ENCODE measurements at regions not wholly inside any gene's neighbourhood (a gene's known extent, or its start where the extent isn't known, plus 50 kb on each side); places are given as distances from the start of the nearest gene placed in this dataset.

DNA sequence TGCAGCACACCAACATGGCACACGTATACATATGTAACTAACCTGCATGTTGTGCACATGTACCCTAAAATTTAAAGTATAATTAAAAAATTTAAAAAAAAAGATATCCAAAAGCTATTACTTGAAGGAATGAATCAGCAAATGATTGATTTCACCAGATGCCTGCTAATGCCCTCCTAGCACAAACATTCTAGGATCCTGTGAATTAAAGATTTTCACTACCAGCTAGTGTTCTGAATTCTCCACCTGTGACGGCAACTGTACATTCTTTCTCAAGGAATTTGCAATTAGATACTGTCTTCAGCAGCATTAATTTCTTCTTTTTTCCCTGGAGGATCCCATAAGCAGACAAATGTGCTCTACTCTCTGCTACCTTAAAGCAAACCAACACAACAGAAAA lies 694.9 kb downstream of the NTRK3 start:
- Histone ChIP-seq H3K4me3 (replicated peaks; ENCODE audit: insufficient read depth, low read length) (no peak overlapping the region), H3K27me3 (ENCODE audit: insufficient read depth, poor library complexity, severe bottlenecking) (no peaks in the 10 kb centered on the region), H3K27ac (replicated peaks) (no peak overlapping the region)
- TF ChIP-seq SPI1 (IDR thresholded peaks at IDR 0.05; ENCODE audit: borderline replicate concordance, low read depth) (no peak), POLR2AphosphoS5 (IDR thresholded peaks at IDR 0.05; ENCODE audit: low read depth) (no peak), GABPA (IDR thresholded peaks at IDR 0.05; ENCODE audit: low read depth) (no peak)
- TF ChIP-seq, protein P1, sequence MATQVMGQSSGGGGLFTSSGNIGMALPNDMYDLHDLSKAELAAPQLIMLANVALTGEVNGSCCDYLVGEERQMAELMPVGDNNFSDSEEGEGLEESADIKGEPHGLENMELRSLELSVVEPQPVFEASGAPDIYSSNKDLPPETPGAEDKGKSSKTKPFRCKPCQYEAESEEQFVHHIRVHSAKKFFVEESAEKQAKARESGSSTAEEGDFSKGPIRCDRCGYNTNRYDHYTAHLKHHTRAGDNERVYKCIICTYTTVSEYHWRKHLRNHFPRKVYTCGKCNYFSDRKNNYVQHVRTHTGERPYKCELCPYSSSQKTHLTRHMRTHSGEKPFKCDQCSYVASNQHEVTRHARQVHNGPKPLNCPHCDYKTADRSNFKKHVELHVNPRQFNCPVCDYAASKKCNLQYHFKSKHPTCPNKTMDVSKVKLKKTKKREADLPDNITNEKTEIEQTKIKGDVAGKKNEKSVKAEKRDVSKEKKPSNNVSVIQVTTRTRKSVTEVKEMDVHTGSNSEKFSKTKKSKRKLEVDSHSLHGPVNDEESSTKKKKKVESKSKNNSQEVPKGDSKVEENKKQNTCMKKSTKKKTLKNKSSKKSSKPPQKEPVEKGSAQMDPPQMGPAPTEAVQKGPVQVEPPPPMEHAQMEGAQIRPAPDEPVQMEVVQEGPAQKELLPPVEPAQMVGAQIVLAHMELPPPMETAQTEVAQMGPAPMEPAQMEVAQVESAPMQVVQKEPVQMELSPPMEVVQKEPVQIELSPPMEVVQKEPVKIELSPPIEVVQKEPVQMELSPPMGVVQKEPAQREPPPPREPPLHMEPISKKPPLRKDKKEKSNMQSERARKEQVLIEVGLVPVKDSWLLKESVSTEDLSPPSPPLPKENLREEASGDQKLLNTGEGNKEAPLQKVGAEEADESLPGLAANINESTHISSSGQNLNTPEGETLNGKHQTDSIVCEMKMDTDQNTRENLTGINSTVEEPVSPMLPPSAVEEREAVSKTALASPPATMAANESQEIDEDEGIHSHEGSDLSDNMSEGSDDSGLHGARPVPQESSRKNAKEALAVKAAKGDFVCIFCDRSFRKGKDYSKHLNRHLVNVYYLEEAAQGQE (IDR thresholded peaks at IDR 0.05; ENCODE audit: insufficient replicate concordance, low read depth) = no peak
- TF ChIP-seq, protein P2, sequence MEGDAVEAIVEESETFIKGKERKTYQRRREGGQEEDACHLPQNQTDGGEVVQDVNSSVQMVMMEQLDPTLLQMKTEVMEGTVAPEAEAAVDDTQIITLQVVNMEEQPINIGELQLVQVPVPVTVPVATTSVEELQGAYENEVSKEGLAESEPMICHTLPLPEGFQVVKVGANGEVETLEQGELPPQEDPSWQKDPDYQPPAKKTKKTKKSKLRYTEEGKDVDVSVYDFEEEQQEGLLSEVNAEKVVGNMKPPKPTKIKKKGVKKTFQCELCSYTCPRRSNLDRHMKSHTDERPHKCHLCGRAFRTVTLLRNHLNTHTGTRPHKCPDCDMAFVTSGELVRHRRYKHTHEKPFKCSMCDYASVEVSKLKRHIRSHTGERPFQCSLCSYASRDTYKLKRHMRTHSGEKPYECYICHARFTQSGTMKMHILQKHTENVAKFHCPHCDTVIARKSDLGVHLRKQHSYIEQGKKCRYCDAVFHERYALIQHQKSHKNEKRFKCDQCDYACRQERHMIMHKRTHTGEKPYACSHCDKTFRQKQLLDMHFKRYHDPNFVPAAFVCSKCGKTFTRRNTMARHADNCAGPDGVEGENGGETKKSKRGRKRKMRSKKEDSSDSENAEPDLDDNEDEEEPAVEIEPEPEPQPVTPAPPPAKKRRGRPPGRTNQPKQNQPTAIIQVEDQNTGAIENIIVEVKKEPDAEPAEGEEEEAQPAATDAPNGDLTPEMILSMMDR (IDR thresholded peaks at IDR 0.05; ENCODE audit: insufficient read depth, low read length) = no peak
- DNase-seq (ENCODE audit: low read depth in 1 of 2, low spot score in 1 of 2) = no peak

DNA sequence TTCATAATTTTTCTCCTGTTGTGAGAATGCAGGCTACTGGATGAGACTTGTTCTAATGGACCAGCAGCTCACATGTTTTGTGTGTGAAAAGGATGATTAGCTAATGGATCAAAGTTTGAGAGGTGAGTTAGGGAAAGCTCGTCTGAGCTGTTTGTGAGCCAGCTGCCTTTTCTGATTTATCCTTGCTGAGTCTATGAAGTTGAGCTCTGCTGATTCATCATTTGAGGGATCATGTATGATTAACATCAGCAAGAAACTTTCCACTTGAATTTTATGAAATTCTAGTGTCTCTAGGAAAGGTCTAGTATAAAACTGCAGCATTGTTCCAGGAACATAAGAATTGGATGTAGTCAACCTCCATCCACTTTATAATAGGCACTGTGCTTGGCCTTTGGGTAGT lies 698.7 kb downstream of the NTRK3 start:
- no peak for DNase-seq (ENCODE audit: low read depth in 1 of 2, low spot score in 1 of 2)
- H3K27me3 ChIP-seq (ENCODE audit: insufficient read depth, poor library complexity, severe bottlenecking) = no peaks in the 10 kb centered on the region
- H3K27ac ChIP-seq (replicated peaks) = no peak overlapping the region
- H3K4me3 ChIP-seq (replicated peaks; ENCODE audit: insufficient read depth, low read length) = no peak overlapping the region
- no peak for TF ChIP-seq SPI1 (IDR thresholded peaks at IDR 0.05; ENCODE audit: borderline replicate concordance, low read depth)
- TF ChIP-seq, protein P1 (IDR thresholded peaks at IDR 0.05; ENCODE audit: insufficient replicate concordance, low read depth) = no peak
- TF ChIP-seq POLR2AphosphoS5 (IDR thresholded peaks at IDR 0.05; ENCODE audit: low read depth) = no peak
- TF ChIP-seq, protein P2 (IDR thresholded peaks at IDR 0.05; ENCODE audit: insufficient read depth, low read length) = no peak
- TF ChIP-seq GABPA (IDR thresholded peaks at IDR 0.05; ENCODE audit: low read depth) = no peak

DNA sequence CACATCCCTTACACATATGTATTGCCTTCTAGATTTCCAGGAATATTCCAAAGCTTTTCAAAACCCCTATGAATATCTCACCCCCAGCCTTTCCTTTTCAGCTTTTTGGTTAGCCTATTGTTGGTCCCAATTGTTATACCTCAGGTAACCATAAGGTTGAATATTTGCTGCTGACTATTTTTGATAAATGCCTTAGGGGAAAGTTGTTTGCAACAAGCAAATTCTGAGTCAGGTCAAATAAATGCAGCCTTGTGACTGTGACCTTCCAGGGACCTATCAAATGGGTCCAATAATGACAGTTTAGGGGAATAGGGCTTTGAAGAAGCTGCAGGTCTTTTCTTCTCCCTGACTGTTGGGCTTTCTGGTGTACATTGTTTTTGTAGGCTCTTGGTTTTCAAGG lies 699.7 kb downstream of the NTRK3 start:
- Histone ChIP-seq H3K27me3 (ENCODE audit: insufficient read depth, poor library complexity, severe bottlenecking) (no peaks in the 10 kb centered on the region), H3K27ac (replicated peaks) (no peak overlapping the region), H3K4me3 (replicated peaks; ENCODE audit: insufficient read depth, low read length) (no peak overlapping the region)
- TF ChIP-seq, protein P2 (IDR thresholded peaks at IDR 0.05; ENCODE audit: insufficient read depth, low read length) = no peak
- no peak for TF ChIP-seq SPI1 (IDR thresholded peaks at IDR 0.05; ENCODE audit: borderline replicate concordance, low read depth)
- TF ChIP-seq, protein P1 (IDR thresholded peaks at IDR 0.05; ENCODE audit: insufficient replicate concordance, low read depth) = no peak
- TF ChIP-seq GABPA (IDR thresholded peaks at IDR 0.05; ENCODE audit: low read depth) = no peak
- TF ChIP-seq POLR2AphosphoS5 (IDR thresholded peaks at IDR 0.05; ENCODE audit: low read depth) = no peak
- no peak for DNase-seq (ENCODE audit: low read depth in 1 of 2, low spot score in 1 of 2)

All from HL-60 (cell line).